Sciatic nerve (tissue), 2 donors: ENCODE measurements at regions not wholly inside any gene's neighbourhood (a gene's known extent, or its start where the extent isn't known, plus 50 kb on each side); places are given as distances from the start of the nearest gene placed in this dataset.

Source experiments
- ATAC-seq: fragments of 200-7000 bp; cut with Tn5 transposase; one replicate; pipeline ENCODE4 v1.9.1; 2020; ENCODE audit warnings: mild to moderate bottlenecking, moderate library complexity
- DNase-seq: peaks from one replicate; pipeline ENCODE4 v3.0.0-alpha.2; 2020; ENCODE audit warnings: low spot score
- intact Hi-C: fragments of 100-400 bp; cut with DNase I; formaldehyde crosslinking; loops from one replicate; pipeline ENCODE4 v1.14.2; 2022
- donor health status: DM: no; HTN: no; CAD: no.
- donor health status: DM: no; HTN: no; CAD: no.

GRCh38 chr6:166763606-166764472, 136.8 kb upstream of the RPS6KA2 start:
- ATAC-seq (no peak), DNase-seq (no peak)
- intact Hi-C loops: no loop called here

- intact Hi-C loops: no loop called here
- DNase-seq (no peak), ATAC-seq (no peak)
Measured at GRCh38 chr6:166761801-166762200, 134.8 kb upstream of the RPS6KA2 start.

- no peak for DNase-seq
- intact Hi-C loops: no loop called here
- ATAC-seq: no peak
Measured at GRCh38 chr6:166760288-166760687, 133.2 kb upstream of the RPS6KA2 start.

- ATAC-seq: no peak
- DNase-seq: no peak
- intact Hi-C loops: no loop called here
Measured at GRCh38 chr6:166758136-166758704, 131.2 kb upstream of the RPS6KA2 start.

- intact Hi-C loops: no loop called here
- DNase-seq (no peak), ATAC-seq (peak; percentile 48)
Measured at GRCh38 chr6:166757232-166758135, 130.4 kb upstream of the RPS6KA2 start.

GRCh38 chr6:166754218-166755030, 127.4 kb upstream of the RPS6KA2 start:
- ATAC-seq (no peak), DNase-seq (no peak)
- intact Hi-C loops: no loop called here

GRCh38 chr6:166752928-166753721, 126.1 kb upstream of the RPS6KA2 start:
- intact Hi-C loops: no loop called here
- DNase-seq (no peak), ATAC-seq (no peak)

GRCh38 chr6:166752097-166752496, 125.0 kb upstream of the RPS6KA2 start:
- intact Hi-C loops: no loop called here
- ATAC-seq: no peak
- DNase-seq: no peak

- ATAC-seq (no peak), DNase-seq (no peak)
- intact Hi-C loops: no loop called here
Measured at GRCh38 chr6:166751051-166751595, 124.1 kb upstream of the RPS6KA2 start.

GRCh38 chr6:166750108-166750793, 123.2 kb upstream of the RPS6KA2 start:
- no peak for DNase-seq
- ATAC-seq: no peak
- intact Hi-C loops: no loop called here

GRCh38 chr6:166749666-166750065, 122.6 kb upstream of the RPS6KA2 start:
- DNase-seq (no peak), ATAC-seq (no peak)
- intact Hi-C loops: no loop called here

- DNase-seq (no peak), ATAC-seq (peak; percentile 30)
- intact Hi-C loops: no loop called here
Measured at GRCh38 chr6:166747644-166748595, 120.9 kb upstream of the RPS6KA2 start.

GRCh38 chr6:166745801-166746668, 119.0 kb upstream of the RPS6KA2 start:
- ATAC-seq (no peak), DNase-seq (no peak)
- intact Hi-C loops: no loop called here

GRCh38 chr6:166744223-166745134, 117.4 kb upstream of the RPS6KA2 start:
- ATAC-seq (no peak), DNase-seq (no peak)
- intact Hi-C loops: no loop called here
